Stimulated activated naive B cell treated with anti-CD40 and anti-IgM and Interleukin-4, amounts not matched to agents 10 μg/mL and 1 μg/mL and 100 μg/mL, for 72 hours (primary cell): ENCODE measurements at regions not wholly inside any gene's neighbourhood (a gene's known extent, or its start where the extent isn't known, plus 50 kb on each side); places are given as distances from the start of the nearest gene placed in this dataset.
"Not testable (repeated sequence)": the region's sequence is repeated elsewhere in the genome, so short reads cannot be mapped to it uniquely, and the experiment has no call there.

Source experiments
- ATAC-seq, 2 donors: fragments of 150-1000 bp; cut with Tn5 transposase; replicated peaks; 2 replicates each; pipeline ENCODE4 v1.10.0; 2021; ENCODE audit warnings: moderate library complexity in 1 of 2
- DNase-seq: peaks from one replicate; pipeline ENCODE4 v3.0.0; 2021
- H3K27ac Mint-ChIP-seq: one replicate; pipeline ENCODE4 v1.8.0; 2022; ENCODE audit warnings: mild to moderate bottlenecking, mixed read lengths
- H3K27me3 Mint-ChIP-seq, 2 donors: one replicate each; pipeline ENCODE4 v1.8.0; 2022; ENCODE audit warnings: mixed read lengths in 2 of 2
- H3K36me3 Mint-ChIP-seq, 2 donors: one replicate each; pipeline ENCODE4 v1.8.0; 2022; ENCODE audit warnings: mixed read lengths in 2 of 2, mild to moderate bottlenecking in 1 of 2
- H3K4me1 Mint-ChIP-seq, 2 donors: one replicate each; pipeline ENCODE4 v1.8.0; 2022; ENCODE audit warnings: mixed read lengths in 2 of 2, mild to moderate bottlenecking in 1 of 2
- H3K4me3 Mint-ChIP-seq, 2 donors: one replicate each; pipeline ENCODE4 v1.8.0; 2022; ENCODE audit warnings: mild to moderate bottlenecking in 2 of 2, mixed read lengths in 2 of 2, moderate library complexity in 1 of 2
- H3K9me3 Mint-ChIP-seq, 2 donors: one replicate each; pipeline ENCODE4 v1.8.0; 2022; ENCODE audit warnings: mixed read lengths in 2 of 2, mild to moderate bottlenecking in 1 of 2

DNA sequence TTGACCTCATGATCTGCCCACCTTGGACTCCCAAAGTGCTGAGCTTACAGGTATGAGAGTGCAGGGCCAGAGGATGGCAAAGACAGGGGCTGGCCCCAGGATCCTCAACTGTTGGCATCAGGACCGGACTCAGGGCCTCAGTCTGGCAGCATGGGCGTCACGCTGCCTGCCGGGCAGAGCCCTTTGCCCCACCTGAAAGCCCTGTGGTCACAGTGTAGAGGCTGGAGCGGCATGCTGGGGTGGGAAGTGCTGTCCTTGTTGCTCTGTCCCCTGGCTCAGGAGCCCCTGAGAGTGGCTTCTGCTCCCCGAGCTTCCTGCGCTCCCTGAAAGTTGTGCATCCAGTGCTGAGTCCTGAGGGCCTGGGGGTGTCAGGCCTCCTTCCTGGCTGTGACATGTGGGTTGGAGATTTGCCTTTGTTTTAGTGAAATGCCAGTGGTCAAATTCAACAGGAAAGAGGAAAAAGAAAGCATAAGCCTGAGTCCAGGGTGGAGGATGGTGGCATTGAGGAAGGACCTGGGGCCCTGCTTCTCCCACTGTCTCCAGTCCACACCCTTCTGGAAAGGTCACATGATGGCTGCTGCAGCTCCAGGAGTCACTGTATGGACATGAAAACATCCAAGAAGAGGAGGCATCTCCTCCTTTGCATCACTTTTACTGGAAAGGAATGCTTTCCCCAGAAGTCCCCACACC lies 147.2 kb downstream of the OR4M2 start:
- no peaks in the 10 kb centered on the region for H3K36me3 Mint-ChIP-seq
- H3K4me1 Mint-ChIP-seq, result peaks cover 0 to 3% of the 10 kb centered on the region in 2 donors
- H3K27me3 Mint-ChIP-seq, result peaks cover 17 to 53% of the 10 kb centered on the region in 2 donors
- no peak overlapping the region for H3K4me3 Mint-ChIP-seq
- ATAC-seq (no peak), DNase-seq (no peak)
- no peaks in the 10 kb centered on the region for H3K9me3 Mint-ChIP-seq
- H3K27ac Mint-ChIP-seq, result no peak overlapping the region

DNA sequence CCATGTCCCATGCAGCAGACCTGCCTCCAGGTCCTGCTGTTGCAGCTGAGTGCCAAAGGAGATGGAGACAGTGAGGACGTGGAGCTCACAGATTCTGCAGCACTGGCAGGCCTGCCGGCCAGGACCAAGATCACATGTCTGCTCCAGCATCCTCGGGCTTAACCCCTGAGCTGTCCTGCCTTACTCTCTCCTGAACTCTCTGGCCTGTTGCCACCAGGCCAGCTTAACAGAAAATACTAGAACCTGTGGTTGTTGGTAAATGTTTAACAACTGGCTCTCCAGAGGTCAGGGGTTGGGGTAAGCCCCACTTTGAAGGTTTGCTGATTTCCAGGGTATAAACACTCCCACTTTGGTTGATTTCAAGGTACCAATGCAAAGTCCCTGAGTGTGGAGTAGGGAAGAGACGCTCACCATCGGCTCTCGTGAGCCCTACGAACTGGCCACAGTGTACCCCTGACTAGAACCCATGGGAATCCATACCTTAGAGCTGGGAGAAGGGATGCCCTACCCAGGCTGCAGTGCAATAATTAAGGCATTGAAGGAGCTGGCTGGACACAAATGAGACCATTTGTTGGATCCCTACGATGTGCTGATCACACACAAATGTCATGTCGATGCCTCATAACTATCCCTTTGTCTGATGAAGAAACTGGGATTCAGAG lies 147.9 kb downstream of the OR4M2 start:
- Mint-ChIP-seq H3K9me3 (peaks cover 0 to 2% of the 10 kb centered on the region in 2 donors), H3K27me3 (peaks cover 15 to 54% of the 10 kb centered on the region in 2 donors), H3K4me3 (no peak overlapping the region), H3K36me3 (peaks cover 0 to 1% of the 10 kb centered on the region in 2 donors), H3K27ac (no peak overlapping the region), H3K4me1 (peaks cover 0 to 2% of the 10 kb centered on the region in 2 donors)
- ATAC-seq, result no peak
- no peak for DNase-seq

DNA sequence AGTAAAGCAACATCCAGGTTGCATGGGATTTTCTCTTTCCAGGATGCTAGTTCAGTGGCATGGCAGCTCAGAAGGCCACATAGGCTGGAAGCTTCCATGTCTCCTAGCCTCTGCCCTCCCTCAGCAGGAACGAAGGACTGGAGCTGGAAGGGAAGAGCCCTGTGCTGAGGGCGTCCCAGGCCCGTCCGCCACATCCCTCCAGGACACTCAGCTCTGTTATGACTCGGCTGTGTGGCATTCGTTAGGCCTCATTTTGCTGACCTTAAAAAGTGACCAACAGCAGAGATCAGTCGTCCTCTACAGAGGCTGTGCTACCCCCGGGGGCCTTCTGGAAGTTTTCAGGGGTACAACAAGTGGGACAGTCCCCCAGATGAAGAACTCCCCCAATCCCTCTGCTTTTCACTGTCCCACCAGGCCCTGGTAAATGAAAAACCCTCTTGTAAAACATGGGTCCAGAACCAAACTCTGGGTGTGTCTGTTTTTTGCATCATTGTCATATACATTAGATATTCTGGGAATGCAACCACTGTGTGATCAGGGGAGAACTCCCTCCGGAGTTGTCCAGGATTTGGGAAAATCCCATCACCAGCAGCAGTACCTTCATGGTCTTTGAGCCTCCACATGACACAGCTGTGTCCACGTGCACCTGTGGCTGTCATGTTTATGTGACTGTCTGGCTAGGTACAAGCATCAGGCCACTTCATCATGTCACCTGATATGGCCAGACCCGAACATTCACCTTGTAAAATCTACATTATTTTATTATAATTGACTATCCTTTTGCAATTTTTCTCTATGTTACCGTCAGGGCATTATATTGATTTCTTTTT lies 149.9 kb downstream of the OR4M2 start:
- Mint-ChIP-seq H3K27me3 (peaks cover 5 to 43% of the 10 kb centered on the region in 2 donors), H3K27ac (no peak overlapping the region), H3K4me3 (no peak overlapping the region), H3K4me1 (no peaks in the 10 kb centered on the region), H3K9me3 (peaks cover 0 to 7% of the 10 kb centered on the region in 2 donors), H3K36me3 (peaks cover 0 to 1% of the 10 kb centered on the region in 2 donors)
- DNase-seq (no peak), ATAC-seq (no peak)

DNA sequence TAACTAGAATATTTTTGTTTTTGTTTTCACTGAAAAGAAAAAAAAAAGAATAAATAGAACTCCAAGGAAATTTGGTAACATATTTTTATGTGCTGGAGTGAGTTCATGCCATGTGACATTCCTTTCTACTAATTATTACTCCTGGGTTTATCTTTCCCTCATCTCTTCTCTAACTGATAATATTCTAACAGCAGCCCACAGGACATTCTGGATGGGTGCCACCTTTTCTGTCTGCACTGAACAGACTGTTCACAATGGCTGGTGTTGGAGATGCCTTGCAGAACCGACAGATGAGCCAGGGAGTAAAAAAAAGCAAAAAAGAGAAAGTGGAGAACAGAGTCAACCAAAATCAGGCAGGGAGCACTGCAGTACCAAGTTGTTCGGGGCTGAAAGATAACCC lies 151.3 kb downstream of the OR4M2 start:
- Mint-ChIP-seq H3K4me3 (no peak overlapping the region), H3K9me3 (peaks cover 0 to 7% of the 10 kb centered on the region in 2 donors), H3K27me3 (peaks cover 10 to 29% of the 10 kb centered on the region in 2 donors), H3K27ac (no peak overlapping the region), H3K36me3 (peaks cover 0 to 1% of the 10 kb centered on the region in 2 donors), H3K4me1 (no peaks in the 10 kb centered on the region)
- ATAC-seq (no peak), DNase-seq (no peak)

DNA sequence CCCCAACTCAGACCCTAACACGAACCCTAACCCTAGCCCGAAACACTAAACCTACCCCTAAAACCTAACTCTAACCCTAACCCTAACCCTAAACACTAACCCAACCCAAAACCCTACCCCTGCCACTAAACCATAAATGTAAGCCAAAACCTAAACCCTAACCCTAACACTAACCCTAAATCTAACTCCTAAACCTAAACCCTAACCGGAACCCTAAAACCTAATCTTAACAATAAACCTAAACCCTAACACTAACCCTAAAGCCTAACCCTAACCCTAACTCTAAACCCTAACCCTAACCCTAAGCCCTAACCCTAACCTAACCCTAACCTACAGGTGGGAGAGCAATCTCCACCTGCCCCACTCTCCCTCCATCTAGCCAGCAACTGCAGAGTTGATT lies 152.3 kb downstream of the OR4M2 start:
- peaks cover 0 to 7% of the 10 kb centered on the region in 2 donors for H3K9me3 Mint-ChIP-seq
- ATAC-seq (no peak), DNase-seq (no peak)
- no peaks in the 10 kb centered on the region for H3K4me1 Mint-ChIP-seq
- no peak overlapping the region for H3K4me3 Mint-ChIP-seq
- H3K36me3 Mint-ChIP-seq, result peaks cover 0 to 1% of the 10 kb centered on the region in 2 donors
- H3K27ac Mint-ChIP-seq, result no peak overlapping the region
- H3K27me3 Mint-ChIP-seq, result peaks cover 11 to 26% of the 10 kb centered on the region in 2 donors

DNA sequence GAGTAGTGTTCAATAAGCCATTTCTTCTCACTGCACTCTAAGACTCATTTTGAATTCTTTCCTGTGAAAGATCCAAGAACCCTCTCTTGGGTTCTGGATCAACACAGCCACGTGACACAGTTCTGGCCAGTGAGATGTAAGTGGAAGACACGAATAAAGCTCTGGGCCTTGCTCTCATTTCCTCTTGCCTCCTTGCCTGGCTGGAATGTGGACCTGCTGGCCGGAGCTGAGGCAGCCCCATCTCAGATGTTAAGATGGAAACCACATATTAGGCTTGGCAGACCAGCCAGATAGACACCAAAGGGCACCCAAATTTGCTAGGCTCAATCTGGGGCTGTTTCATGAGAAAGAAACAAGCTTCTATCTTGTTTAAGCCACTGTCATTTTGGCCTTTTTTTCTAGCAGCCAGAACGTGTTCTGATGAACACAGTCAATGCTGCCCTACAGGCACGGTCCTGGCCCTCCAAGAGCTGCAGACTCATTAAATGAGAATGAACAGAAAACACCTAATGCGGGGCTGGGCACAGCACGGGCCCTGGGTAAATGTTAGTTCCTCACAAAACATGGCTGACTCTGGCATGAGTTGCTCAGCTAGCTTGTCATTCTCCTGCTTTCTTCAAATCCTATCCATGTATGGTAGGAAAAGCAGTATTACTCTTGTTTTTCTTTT lies 155.1 kb downstream of the OR4M2 start:
- H3K27ac Mint-ChIP-seq, H3K4me1 Mint-ChIP-seq, DNase-seq, H3K36me3 Mint-ChIP-seq, H3K9me3 Mint-ChIP-seq, H3K4me3 Mint-ChIP-seq, ATAC-seq: not testable (repeated sequence)
- peaks cover 10 to 30% of the 10 kb centered on the region in 2 donors for H3K27me3 Mint-ChIP-seq

DNA sequence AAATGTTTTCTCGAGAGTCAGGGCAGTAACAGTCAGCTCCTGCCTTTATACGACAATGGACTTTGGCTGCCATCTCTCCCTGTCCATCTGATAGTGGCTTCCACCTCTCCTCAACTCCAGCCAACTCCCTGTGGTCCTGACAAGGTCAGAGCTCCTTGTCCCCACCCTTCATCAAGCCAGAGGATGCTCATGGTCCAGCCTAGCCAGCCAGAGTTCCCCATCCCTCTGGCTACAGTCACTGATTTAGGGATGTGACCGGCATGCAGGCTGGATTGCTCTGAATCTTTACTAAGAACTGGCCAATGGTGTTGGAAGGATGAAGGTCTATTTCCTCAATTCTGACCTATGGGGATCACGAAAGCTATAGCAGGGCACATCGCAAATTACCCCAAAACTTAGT lies 156.1 kb downstream of the OR4M2 start:
- ATAC-seq (no peak), DNase-seq (no peak)
- peaks cover 0 to 1% of the 10 kb centered on the region in 2 donors for H3K36me3 Mint-ChIP-seq
- H3K27me3 Mint-ChIP-seq, result peaks cover 14 to 34% of the 10 kb centered on the region in 2 donors
- H3K27ac Mint-ChIP-seq, result no peak overlapping the region
- H3K4me1 Mint-ChIP-seq, result peaks cover 2 to 6% of the 10 kb centered on the region in 2 donors
- no peak overlapping the region for H3K4me3 Mint-ChIP-seq
- peaks cover 0 to 7% of the 10 kb centered on the region in 2 donors for H3K9me3 Mint-ChIP-seq

DNA sequence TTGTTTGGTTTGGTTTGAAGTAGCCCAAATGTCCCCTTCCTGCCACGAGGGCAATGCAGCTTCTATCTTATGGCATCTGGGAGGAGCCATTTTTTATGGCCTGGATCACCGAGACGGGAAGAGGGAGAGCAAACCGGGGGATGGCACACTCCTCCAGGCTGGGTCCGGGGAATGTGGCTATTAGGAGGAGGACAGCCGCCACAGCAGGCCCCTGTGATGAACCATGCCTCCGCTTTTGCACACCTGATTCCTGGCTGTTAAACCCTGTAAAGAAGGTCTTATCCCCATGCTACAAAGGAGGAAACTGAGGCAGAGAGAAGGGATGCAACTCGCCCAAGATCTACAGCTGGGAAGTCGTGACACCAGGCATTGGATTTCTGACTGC lies 157.6 kb downstream of the OR4M2 start:
- no peak for DNase-seq
- peaks cover 0 to 4% of the 10 kb centered on the region in 2 donors for H3K9me3 Mint-ChIP-seq
- peaks cover 2 to 6% of the 10 kb centered on the region in 2 donors for H3K4me1 Mint-ChIP-seq
- no peak for ATAC-seq
- H3K27ac Mint-ChIP-seq, result no peak overlapping the region
- H3K27me3 Mint-ChIP-seq, result peaks cover 14 to 22% of the 10 kb centered on the region in 2 donors
- no peaks in the 10 kb centered on the region for H3K36me3 Mint-ChIP-seq
- H3K4me3 Mint-ChIP-seq, result no peak overlapping the region

DNA sequence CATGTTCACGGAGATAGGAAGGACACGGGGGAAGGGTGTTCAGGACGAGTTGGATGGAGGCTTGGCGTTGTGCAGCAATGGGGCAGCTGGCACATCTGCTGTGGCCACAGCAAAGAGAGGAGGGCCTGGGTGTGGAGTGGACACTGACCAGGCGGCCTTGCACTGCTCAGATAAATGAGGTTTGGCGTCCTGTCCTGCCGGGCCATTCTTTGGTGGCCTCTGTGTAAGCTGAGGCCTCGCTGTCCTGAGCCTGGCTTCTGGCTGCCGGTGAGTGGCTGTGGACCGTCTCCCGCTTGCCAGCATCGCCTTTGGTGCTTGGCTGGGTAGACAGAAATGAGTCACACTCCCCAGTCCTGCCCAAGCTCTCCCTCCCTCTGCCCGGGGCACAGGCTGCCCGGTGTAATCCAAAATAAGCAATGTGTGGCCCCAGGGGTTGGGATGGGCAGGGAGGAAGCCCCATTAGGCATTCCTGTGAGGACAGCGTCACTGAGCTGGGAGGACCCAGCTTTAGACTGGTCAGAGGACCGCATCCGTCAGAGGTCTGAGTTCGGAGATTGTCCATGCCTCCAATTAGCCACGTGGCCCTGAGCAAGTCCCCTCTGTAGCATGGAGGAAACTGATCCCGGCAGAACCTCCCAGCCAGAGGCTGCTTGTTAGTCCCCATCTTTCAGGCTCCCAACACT lies 158.1 kb downstream of the OR4M2 start:
- DNase-seq, H3K4me1 Mint-ChIP-seq, ATAC-seq, H3K9me3 Mint-ChIP-seq, H3K4me3 Mint-ChIP-seq, H3K27ac Mint-ChIP-seq, H3K36me3 Mint-ChIP-seq: not testable (repeated sequence)
- peaks cover 14 to 25% of the 10 kb centered on the region in 2 donors for H3K27me3 Mint-ChIP-seq

DNA sequence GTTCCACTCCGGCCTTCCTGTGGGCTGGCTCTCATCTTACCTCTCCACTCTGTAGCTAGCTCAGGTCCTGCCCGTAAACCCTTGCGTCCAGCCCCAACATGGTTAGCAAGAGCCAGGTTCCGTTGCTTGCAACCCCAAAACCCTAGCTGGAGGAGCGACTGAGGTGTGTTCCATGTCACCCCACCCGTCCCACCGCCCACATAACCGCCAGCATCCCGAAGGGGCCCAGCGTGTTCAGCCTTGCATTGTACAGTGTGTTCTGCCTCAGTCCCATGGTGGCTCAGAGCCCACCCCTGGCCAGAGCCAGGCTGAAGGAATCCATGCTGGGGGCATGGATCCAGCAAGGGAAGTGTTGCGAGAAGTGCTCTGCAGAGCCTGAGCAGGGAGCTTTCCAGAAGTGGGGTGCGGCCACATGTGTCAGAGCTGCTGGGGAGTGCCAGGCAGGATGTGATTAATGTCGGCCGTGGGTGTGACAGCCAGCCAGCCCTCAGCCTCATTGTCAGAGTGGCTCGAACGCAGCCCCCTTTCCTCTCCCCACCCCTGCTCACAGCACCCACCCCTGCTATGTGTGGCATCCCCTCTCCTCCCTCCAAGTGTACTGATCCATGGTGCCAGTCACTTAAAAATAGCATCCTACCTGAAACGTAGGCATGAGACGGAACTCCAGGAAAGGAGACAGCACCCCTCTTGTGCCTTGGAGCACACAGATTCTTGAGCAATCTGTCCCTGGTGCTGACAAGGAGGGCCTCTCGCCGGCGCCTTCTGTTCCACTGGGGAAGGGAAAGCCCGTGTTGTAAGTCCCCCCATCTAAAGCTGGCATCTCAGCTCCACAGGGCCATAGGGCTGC lies 158.9 kb downstream of the OR4M2 start:
- H3K36me3 Mint-ChIP-seq, H3K4me1 Mint-ChIP-seq, H3K4me3 Mint-ChIP-seq, H3K27ac Mint-ChIP-seq, H3K9me3 Mint-ChIP-seq, DNase-seq: not testable (repeated sequence)
- H3K27me3 Mint-ChIP-seq, result peaks cover 14 to 33% of the 10 kb centered on the region in 2 donors
- peak in 1 of 2 donors; percentile 10 for ATAC-seq

DNA sequence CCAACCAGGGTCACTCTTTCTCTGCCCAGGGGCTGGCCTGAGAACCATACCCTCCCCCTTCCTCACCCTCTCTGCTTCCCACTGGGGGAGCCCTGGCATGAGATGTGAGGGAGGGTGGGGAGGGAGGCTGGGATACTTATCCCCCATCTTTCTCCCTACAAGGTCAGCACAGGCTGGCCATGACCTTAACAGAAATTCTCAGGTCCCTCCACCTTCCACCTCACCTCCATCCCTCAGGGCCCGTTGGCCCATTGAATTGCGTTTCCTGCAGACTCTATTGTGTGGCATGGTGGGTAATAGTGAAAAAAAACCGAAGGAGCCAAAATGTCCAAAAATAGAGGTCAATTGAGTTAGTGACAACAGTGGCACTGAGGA lies 159.5 kb downstream of the OR4M2 start:
- H3K36me3 Mint-ChIP-seq, result no peaks in the 10 kb centered on the region
- H3K4me1 Mint-ChIP-seq, result peaks cover 2 to 6% of the 10 kb centered on the region in 2 donors
- ATAC-seq (no peak), DNase-seq (no peak)
- no peak overlapping the region for H3K27ac Mint-ChIP-seq
- H3K4me3 Mint-ChIP-seq, result no peak overlapping the region
- peaks cover 0 to 2% of the 10 kb centered on the region in 2 donors for H3K9me3 Mint-ChIP-seq
- peaks cover 14 to 36% of the 10 kb centered on the region in 2 donors for H3K27me3 Mint-ChIP-seq

DNA sequence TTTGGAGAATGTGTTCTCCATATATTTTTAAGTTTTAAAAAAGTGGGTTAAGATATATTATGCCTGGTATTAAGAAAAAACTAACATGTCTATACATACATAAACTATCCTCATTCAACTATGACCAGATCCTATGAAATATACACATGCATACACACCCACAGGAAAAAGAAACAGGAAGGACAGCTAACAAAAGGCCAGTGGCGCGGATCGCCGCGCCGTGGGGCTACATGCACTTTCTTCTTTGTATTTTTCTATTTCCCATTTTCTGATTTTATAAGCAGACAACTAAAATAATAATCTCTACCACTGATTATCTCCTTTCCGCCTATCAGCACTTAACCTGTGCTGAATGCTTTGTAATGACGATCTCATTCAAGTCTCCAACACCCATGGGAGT lies 160.1 kb downstream of the OR4M2 start:
- Mint-ChIP-seq H3K4me1 (peaks cover 2 to 6% of the 10 kb centered on the region in 2 donors), H3K27me3 (peaks cover 14 to 42% of the 10 kb centered on the region in 2 donors), H3K9me3 (no peaks in the 10 kb centered on the region), H3K27ac (no peak overlapping the region), H3K4me3 (no peak overlapping the region), H3K36me3 (no peaks in the 10 kb centered on the region)
- ATAC-seq (no peak), DNase-seq (no peak)

DNA sequence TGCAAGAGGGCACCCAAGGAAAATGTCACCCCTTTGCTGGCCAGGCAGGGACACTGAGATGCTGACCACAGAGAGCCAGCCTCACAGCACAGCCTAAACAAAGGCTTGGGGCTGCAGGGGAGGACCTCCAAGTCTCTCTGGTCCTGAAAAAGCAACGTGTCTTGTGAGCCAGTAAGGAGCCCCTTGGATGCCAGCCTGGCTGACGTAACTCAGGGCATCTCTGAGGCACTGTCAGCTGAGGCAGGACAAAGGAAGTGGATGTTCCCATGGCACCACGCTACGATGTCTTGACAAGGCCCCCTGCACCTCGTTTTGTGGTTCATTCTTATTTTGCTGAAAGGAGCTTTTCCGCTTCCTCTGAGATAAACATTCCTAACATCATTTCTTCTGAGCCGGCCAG lies 160.7 kb downstream of the OR4M2 start:
- H3K27me3 Mint-ChIP-seq, result peaks cover 15 to 46% of the 10 kb centered on the region in 2 donors
- H3K27ac Mint-ChIP-seq, result no peak overlapping the region
- ATAC-seq (no peak), DNase-seq (no peak)
- H3K36me3 Mint-ChIP-seq, result no peaks in the 10 kb centered on the region
- no peaks in the 10 kb centered on the region for H3K9me3 Mint-ChIP-seq
- H3K4me3 Mint-ChIP-seq, result no peak overlapping the region
- H3K4me1 Mint-ChIP-seq, result peaks cover 2 to 6% of the 10 kb centered on the region in 2 donors
